ENCODE measurements at regions not wholly inside any gene's neighbourhood (a gene's known extent, or its start where the extent isn't known, plus 50 kb on each side); places are given as distances from the start of the nearest gene placed in this dataset.
"Not testable (repeated sequence)": the region's sequence is repeated elsewhere in the genome, so short reads cannot be mapped to it uniquely, and the experiment has no call there.

DNA sequence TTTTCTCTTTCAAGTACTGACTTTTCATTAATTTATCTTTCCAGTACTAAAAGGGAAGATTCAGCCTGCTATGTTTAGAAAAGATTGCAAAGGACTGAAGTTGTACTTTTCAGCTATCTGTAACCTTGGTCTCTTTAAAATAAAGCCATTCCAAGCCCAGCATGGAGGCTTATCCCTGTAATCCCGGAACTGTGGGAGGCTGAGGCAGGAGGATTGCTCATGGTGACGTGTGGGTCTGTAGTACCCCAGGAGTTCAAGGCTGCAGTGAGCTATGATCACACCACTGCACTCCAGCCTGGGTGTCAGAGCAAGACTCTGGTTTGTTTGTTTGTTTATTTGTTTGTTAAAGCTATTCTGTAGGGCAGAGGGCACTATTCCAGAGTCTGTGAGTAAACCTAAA, 50.6 kb upstream of the TMEM170B start:
- no peak for DNase-seq (ENCODE audit: low read depth in 2 of 2)

- no peak for DNase-seq (ENCODE audit: low read depth in 2 of 2)
These were observed 51.1 kb upstream of the TMEM170B start for GRCh38 chr6:11486486-11486885.

GRCh38 chr6:11486051-11486450, 51.5 kb upstream of the TMEM170B start:
- no peak for DNase-seq (ENCODE audit: low read depth in 2 of 2)

DNA sequence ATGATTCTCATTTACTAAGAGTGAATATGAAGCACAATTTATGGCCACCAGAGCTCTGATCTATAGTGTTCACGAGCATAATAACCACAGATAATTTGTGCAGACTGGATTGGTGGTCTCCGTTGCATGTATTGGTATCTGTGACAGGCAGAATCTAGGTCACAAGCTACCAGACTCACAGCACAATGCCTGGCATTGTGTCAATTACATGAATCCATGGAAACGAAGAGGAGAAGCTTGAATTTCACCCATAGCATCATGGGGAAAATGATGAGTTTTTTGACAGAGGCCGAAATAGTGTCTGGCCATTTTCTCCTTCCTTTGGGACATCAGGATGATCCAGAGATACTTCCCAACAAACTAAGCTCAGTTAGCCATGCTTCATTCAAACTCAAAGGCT, 52.3 kb upstream of the TMEM170B start:
- no peak for DNase-seq (ENCODE audit: low read depth in 2 of 2)

- no peak for DNase-seq (ENCODE audit: low read depth in 2 of 2)
These were observed 53.1 kb upstream of the TMEM170B start for GRCh38 chr6:11484441-11484840.

DNA sequence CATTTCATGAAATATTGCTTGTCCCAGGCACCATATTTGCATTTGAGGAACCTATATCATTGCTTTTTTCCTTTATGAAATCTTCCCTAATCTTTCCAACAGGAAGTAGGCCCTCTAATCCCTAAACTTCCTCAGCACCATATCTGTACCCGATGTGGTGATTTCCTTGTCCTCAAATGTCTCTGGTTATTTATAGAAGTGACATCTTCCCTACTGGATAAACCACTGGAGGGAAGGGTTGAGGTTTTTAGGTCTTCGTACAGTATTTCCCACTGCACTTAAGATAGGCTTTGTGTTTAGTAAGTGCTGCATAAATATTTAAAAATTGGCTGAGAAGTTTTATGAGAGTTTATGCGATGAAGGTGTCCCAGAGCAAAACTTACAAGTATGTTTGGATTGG, 54.9 kb upstream of the TMEM170B start:
- DNase-seq (ENCODE audit: low read depth in 2 of 2), result no peak

DNA sequence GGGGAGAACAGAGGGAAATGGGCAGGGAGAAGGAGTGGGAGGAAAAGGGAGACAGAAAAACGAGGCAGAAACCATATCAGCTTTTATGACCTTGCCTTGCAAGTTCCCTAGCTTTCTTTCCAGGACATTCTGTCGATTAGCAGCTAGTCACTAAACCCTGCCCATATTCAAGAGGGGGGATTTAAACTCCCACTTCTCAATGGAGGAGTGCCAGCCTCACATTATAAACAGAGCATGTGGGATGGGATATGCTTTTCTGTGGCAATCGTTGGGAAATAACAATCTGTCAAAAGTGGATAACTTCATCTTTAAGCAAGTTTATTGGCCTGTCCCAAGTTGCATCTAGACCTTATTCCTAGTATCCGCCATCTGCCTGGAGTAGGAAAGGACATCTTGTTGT, 57.0 kb upstream of the TMEM170B start:
- DNase-seq (ENCODE audit: low read depth in 2 of 2), result no peak

GRCh38 chr6:11479296-11479695, 58.3 kb upstream of the TMEM170B start:
- no peak for DNase-seq (ENCODE audit: low read depth in 2 of 2)

DNA sequence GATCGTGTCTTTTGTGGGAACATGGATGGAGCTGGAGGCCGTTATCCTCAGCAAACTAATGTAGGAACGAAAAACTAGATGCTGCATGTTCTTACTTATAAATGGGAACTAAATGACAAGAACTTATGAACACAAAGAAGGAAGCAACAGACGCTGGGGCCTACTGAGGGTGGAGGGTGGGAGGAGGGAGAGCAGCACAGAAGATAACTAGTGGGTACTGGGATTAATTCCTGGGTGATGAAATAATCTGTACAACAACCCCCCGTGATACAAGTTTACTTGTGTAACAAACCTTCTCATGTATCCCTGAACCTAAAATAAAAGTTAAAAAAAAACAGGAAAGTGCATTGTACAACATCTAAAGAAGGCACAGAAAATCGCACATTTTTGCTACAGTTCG, 59.0 kb upstream of the TMEM170B start:
- DNase-seq (ENCODE audit: low read depth in 2 of 2), result no peak

DNA sequence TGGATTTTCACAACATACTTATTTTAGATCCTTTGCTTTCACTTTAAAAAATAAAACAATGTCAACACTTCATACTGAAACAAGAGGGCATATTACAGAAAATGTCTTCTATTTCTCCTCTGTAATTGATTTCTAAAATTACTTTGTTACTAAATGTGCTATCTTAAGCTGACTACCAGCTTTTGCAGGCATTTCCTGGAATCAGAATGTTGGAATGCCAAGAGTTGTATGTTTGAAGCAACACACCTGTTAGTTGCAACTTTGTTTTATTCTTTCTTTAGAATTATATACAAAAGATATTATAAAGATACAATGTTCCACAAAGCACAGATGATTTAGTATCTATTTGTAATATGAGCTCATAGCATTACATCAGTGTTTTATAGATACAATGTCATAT, 62.5 kb upstream of the TMEM170B start:
- DNase-seq (ENCODE audit: low read depth in 2 of 2), result no peak

DNA sequence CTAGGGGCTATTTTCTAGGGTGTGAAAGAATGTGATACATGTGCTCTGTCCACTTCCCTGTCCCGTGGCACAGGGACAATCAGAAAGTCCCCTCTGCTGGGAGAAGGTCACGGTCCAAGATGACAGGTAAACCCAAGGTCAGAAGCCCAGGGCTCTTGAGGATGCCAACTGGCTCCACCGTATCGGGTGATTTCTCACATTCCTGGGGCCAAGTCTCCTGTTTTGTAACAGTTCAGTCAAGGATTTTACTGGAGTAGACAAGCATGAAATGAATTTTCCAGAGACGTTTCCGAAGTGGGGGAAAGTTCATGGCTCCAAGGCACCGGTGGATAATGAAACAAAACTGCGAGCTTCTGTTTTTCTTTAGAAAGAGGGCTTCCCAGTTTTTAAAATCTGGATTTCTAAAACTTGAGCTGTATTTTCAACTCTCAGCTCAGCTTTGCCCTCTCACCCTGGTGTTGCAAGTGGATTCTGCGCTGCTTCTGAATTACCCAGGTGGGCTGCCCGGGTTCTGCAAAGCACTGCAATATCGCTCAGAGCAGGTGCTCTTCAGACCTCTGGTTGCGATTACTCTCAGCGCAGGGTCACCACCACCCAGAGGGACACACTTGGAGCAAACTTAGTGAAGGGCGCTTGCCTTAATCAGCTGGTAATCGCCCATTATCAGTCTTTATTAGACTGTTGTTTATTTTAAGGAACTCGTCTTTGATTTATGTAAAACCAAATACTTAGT, 64.4 kb upstream of the TMEM170B start:
- no peak for DNase-seq (ENCODE audit: low read depth in 2 of 2)

- no peak for DNase-seq (ENCODE audit: low read depth in 2 of 2)
These were observed 66.3 kb upstream of the TMEM170B start for GRCh38 chr6:11471261-11471660.

DNA sequence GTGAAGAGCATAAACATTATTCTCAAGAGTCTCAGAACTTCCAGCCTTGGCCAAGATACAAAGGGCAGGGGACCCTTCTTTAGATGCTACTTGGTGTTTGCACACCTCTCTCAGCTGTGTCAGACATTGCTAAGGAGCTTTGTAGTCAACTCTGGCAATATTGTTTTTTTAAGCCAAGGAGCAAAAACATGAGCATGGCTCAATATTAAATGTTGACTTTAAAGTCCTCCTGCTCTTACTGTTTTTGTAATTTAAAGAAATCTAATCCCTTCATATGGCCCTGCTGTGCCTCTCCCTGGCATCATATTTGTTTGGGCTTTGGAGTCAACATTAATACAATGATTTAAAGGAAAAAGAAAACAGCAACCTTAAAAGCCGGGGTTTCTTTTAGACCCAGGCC, 67.9 kb upstream of the TMEM170B start:
- no peak for DNase-seq (ENCODE audit: low read depth in 2 of 2)

DNA sequence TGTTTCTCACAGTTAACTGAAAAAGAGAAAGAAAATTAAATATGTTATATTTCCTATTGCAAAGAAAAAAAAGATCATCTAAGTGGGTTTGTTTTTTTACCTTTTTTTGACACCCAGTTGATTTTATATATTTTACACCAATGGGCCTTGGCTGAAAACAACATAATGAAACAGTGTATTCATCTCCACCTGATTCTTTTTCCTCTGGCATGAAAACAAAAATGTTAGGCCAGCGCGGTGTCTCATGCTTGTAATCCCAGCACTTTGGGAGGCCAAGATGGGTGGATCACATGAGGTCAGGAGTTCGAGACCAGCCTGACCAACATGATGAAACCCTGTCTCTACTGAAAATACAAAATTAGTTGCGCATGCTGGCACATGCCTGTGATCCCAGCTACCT, 69.3 kb upstream of the TMEM170B start:
- DNase-seq (ENCODE audit: low read depth in 2 of 2), result not testable (repeated sequence)

GRCh38 chr6:11467364-11467763, 70.2 kb upstream of the TMEM170B start:
- DNase-seq (ENCODE audit: low read depth in 2 of 2), result no peak

- DNase-seq (ENCODE audit: low read depth in 2 of 2), result no peak
These were observed 74.2 kb upstream of the TMEM170B start for GRCh38 chr6:11463398-11463780.

DNA sequence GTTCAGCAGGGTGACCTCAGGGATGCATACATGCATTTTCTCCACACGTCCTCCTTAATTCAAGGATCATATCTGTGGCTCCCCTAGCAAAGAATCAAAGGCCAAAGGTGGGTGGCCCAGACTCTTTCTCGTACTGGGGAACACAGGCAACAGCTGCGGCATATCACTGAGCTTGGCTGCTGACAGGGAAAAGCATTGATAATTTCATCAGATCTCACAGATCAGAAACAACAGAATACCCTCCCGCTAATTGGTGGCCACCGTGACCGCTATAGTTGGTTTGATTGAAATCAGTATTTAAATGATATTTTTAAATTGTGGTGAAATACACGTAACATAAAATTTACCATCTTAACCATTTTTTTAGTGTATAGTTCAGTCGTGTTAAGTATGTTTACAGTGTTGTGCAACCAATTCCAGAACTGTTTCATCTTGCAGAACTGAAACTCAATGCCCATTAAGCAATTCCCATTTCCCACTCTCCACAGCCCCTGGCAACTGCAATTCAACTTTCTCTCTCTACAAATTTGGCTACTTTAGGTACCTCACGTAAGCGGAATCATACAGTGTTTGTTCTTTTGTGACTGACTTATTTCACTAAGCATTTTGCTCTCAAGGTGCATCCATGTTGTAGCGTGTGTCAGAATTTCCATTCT, 74.7 kb upstream of the TMEM170B start:
- DNase-seq (ENCODE audit: low read depth in 2 of 2), result no peak

DNA sequence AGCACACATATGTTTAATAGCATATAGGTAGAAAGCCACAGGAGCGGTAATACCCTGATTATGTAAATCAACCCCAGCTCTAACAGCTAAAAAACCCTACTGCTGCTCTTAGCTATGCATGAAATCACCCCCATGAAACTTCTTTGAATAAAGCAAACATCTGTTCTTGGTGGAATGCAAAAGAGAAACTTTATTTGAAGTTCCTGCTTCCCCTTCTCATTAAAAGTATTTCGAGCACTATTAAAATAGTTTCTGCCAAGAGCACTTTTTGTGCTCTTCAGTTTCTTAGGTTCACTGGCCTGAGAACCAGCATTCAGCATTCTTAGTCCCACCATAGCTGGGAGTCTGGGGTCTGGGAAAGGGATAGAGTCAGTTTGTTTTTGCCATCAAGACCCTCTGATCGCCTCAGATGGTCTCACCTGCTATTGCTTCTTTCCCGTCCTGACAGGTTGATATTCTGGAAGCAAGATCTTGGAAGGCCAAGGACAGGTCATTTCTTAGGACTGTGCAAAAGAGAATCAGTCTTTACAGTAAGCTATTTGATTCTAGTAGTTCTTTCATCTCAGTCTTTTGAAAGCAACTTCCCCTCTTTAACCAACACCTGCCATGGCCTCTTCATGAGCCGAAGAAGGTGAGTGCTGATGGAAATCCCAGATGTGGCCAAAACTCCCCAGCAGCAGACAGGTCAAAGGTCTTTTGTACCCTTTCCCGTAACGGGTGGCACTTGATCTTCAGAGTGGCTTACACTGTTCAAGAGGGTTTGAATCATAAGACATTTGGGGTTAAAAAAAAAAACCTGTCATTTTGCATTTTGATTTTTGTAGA, 76.5 kb upstream of the TMEM170B start:
- no peak for DNase-seq (ENCODE audit: low read depth in 2 of 2)

DNA sequence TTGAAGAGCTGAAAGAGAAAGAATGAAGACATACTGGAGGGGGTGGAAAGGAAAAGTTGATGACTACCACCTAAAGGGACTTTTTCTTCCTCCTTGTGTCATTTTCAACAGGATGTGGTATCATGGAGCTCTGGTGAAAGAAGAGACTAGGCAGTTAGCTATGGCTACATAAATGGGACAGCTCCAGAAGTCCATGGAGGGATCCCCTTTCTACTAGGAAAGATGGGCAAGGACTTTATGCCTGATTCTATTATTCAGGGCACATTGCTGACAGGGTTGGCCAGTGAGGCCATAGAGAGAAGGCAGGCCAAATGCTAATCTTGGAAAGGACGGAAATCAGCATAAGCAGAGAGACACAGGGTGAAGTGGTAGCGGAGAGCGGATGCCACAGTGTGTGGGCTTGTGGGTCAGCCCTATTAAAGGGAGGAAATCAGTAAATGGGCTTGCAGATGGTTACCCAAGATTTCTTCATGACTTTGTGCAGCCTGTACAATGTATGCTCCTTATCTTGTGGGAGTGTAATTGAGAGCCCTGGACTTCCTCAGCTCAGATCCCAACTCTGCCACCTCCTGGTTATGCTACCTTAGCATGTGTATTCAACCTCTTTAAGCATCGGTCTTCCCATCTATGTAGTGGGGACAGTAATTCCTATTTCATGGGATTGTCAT, 77.4 kb upstream of the TMEM170B start:
- DNase-seq (ENCODE audit: low read depth in 2 of 2), result no peak

GRCh38 chr6:11459079-11459610, 78.4 kb upstream of the TMEM170B start:
- DNase-seq (ENCODE audit: low read depth in 2 of 2), result no peak

DNA sequence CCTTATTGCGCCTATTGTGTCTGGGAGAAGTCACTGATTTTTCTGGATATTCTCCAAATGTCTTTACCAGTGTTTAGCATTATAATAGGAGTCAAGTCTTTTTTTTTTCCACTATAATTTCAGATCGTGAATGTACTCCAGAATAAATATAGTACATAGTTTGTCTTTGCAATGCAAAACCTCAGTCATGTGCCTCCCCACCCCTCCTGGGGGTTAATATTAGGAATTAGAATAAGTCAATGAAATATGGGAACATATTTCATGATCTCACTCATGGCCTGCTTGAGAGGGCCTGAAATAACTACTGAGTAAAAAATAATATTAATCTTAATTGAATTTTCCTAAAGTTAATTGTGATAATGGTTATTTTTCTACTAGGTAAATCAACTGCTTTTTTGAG, 79.0 kb upstream of the TMEM170B start:
- DNase-seq (ENCODE audit: low read depth in 2 of 2), result no peak

GRCh38 chr6:11457422-11457821, 80.1 kb upstream of the TMEM170B start:
- not testable (repeated sequence) for DNase-seq (ENCODE audit: low read depth in 2 of 2)
